HS-5 (cell line): ENCODE measurements at regions not wholly inside any gene's neighbourhood (a gene's known extent, or its start where the extent isn't known, plus 50 kb on each side); places are given as distances from the start of the nearest gene placed in this dataset.
"Not testable (repeated sequence)": the region's sequence is repeated elsewhere in the genome, so short reads cannot be mapped to it uniquely, and the experiment has no call there.

Experiments used
- DNase-seq: peaks from one replicate; pipeline ENCODE4 v3.0.0-alpha.2; 2012; ENCODE audit warnings: low read depth

DNA sequence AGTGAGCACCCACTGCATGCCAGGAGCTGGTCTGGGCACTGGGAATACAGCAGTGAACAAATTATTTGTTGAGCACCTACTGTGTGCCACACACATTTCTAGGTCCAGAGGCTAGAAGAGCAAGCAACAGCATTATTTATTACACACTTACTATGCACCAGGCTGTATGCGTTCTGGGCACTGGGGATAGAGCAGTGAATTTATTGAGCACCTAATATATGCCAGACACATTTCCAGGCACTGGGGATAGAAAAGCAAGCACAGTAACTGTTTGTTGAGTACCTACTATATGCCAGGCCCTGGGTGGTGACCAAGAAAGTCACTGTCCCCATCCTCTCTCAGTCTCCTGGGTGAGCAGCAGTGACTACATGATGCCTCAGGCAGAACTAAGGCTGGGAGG, 107.5 kb upstream of the NCOR2 start:
- DNase-seq: no peak

DNA sequence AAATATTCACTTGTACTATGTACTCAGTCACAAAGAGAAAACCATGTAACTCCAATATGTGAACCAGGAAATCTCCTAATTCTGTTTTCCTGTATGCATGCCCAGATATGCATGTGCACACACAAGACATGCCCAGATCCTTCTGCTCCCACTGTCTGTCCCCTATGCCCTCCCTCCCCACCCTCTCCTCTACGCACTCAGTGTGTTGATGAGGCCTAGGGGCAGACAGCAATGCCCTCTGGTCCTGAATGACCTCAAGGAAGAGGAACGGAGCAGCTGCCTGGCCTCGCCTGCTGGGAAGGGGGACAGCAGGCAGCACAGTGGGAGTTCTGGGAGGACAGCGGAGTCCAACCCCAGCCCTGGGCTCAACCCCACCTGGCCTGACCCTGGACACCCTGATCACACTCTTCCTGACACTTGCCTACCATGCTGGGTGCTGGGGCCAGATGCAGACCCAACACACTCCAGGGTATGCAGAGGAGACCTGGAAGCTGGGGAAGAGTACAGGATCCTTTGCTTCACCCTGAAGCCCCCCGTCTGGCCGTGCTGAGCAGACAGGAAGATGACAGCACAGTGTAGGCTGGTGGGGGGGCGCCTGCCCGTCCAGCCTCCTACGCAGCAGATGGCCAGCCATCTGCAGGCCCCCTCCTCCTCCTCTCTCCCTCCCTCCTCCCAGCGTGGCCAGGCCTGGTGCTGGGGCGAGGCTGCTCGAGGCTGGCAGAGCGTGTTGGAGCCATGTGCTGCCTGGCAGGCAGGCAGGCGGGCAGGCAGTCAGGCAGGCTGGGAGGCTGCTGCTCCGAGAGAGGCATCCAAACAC, 106.6 kb upstream of the NCOR2 start:
- no peak for DNase-seq

DNA sequence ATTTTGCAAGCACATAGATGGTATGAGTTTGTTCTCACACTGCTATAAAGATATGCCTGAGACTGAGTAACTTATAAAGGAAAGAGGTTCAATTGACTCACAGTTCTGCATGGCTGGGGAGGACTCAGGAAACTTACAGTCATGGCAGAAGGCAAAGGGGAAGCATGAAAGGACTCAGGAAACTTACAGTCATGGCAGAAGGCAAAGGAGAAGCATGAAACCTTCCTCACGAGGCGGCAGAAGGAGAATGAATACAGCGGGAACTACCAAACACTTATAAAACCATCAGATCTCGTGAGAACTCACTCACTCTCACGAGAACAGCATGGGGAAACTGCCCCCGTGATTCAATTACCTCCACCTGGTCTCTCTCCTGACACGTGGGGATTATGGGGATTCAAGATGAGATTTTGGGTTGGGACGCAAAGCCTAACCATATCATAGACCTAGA, 101.9 kb upstream of the NCOR2 start:
- not testable (repeated sequence) for DNase-seq

DNA sequence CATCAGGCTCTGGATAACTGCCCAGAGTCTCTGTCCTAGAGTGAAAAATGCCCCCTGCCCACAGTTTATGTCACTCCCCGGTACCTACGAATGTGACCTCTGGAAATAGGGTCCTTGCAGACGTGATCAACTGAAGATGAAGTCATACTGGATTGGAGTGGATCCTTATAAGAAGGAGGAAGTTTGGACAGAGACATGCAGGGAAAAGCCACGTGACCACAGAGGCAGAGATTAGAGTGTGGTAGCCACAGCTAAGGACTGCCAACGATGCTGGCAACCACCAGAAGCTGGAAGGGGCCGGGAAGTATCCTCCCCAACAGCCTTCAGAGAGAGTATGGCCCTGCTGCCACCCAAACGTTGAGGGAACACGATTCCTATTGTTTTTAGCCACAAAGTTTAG, 101.2 kb upstream of the NCOR2 start:
- DNase-seq: no peak

DNA sequence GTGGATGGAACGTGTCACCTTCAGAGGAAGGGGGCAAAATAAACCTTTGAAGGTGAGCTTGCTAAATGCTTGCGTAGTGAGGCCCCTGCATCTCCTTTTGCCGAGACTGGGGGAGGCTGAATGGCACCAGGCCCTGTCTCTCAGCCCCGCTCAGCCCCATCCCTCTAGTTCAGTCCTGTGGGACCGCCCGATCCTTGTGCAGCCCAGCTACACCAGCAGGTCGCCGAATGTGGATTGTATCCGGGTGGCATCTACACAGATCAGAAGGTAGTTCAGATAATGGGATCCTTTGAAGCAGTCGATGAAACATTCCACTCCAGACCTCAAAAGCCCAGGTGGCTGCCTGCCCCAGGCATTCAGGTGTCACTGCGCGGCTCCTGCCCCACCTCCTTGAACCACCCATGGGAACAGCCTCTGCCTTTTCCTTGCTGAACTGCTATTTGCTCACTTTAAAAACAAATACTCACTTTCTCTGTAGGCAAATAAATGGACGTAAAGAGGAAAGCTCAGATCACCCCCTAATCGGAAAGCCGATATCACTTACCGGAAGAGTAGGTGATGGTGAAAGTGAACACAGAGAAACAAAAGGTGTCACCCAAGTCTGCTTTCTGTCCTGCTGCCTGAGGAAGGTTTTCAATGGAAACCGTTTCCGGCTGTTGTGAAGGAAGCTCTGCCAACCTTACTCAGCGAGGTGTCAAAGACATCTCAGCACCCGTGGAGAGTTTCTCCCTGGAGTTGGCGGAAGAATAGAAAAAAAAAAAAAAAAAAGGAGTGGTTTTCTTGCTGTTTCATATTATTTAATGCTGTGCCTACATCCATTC, 100.3 kb upstream of the NCOR2 start:
- DNase-seq: no peak

DNA sequence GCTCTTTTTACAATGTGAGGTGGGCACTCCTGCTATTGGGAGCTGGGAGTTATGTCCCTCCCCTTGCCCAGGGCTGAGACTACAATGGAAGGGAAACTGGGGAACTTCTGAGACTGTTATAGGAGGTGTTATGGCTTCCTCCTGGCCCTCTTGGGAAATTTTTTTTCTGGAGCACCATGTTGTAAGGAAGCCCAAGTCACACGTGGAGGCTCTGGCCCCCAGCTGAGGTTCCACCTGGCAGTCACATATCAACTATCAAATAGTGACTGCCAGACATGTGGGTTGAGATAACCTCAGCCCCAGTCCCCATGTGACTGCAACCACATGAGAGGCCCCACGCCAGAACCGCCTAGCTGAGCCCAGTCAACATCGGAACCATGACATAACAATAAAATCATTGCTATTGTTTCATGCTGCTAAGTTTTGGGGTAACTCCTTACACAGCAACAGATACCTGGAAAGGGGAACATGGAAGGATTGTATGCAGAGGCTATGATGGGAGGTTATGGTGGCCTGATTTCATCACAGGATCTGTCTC, 99.4 kb upstream of the NCOR2 start:
- no peak for DNase-seq

DNA sequence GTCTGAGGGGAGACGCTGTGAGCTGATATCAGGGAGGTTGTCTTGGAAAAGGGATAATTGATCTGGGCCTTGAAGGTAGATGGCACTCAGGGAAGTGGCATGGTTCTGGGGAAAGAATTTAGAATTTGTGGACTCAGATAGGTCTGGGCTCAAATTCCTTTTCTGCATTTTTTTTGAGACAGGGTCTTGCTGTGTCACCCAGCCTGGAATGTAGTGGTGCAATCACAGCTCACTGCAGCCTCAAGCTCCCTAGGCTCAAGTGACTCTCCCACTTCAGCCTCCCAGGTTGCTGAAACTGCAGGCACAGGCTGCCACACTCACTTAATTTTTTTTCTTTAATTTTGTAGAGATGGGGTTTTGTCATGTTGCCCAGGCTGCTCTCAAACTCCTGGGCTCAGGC, 98.1 kb upstream of the NCOR2 start:
- no peak for DNase-seq

DNA sequence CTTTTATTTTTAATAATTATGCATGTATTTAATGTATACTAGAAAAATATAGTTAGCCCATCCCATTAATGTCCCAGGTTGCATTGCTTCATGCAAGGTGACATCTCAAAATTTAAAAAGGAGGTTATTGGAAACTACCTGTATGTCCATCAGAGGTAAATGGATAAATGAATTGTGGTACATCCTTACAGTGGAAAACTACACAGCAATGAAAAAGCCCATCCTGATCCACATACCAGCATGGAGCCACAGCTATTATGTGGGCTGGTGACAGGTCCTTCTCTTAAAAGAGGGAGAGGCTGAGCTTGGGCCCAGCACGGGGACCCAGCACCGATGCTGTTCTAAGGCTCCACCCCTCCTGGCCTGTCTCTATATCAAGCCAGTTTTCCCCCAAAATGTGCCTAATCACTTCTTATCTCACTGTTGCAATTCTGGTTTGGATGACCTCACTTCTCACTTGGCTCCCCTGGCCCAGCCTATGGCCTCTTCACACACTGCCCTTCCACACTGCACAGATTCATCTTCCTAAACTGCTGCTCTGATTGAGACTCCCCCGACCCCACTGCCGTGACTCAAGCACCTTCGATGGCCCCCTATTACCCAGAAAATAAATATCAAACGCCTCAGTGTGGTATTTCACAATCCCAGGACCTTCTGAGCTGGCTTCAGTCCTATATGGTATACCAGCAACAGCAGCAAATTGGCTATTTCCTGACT, 97.1 kb upstream of the NCOR2 start:
- no peak for DNase-seq

DNA sequence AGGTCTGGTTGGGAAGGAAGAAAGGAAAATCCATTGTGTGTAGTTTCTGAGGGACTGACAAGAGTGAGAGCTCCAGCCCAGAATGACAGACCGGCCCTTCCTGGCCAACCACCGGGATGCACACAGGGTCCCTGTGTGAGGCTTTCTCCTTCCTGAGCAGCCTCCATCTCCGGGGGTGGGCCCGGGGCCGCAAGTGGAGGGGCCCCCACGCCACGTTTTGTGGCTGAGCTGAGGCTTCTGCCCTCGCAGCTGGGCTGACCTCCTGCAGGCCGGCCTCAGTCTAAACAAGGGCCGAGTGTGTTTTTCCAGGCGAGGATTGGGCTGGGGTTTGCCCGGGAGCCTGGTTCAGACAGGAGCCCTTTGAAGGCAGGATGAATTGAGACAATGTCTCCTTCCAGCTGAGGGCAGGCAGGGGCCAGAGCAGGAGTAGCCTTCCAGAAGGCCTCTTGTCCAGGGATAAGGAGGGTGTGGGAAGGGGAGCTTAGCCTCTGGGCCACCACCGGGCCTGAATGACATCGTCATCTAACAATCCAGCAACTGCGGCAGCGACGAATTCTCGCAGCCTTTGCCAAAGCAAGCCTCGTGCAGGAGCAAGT, 96.5 kb upstream of the NCOR2 start:
- no peak for DNase-seq

DNA sequence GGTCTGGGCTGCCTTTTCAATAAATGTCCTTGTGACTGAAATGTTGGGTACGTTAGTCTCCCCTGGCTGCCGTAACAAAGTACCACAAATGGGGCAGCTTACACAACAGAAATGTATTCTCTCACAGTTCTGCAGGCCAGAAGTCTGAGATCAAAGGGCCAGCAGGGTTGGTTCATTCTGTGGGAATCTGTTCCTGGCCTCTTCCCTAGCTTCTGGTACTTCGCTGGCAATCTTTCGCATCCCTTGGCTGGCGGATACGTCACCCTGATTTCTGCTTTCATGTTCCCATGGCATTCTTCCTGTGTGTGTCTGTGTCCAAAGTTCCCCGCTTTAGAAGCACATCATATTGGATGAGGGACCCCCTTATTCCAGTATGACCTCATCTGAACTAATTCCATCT, 95.8 kb upstream of the NCOR2 start:
- DNase-seq: no peak

DNA sequence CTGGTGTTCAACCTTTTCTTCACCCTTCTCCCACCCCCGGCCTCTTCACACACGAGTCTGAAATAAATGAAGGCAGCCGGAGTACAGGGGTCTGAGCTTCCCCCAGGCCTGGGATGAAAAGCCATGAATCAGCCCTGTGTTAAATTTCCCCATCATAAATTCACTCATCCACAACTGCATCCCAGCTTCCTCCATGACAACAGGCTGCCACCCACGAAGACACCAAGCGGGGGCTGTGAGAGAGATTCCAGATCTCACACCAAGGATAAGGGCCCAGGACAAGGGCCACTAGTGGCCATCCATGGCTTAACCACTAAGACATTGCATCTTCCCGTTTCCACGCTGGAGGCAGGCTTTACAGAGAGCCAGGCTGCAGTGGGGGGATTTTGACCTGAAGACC, 93.9 kb upstream of the NCOR2 start:
- no peak for DNase-seq

DNA sequence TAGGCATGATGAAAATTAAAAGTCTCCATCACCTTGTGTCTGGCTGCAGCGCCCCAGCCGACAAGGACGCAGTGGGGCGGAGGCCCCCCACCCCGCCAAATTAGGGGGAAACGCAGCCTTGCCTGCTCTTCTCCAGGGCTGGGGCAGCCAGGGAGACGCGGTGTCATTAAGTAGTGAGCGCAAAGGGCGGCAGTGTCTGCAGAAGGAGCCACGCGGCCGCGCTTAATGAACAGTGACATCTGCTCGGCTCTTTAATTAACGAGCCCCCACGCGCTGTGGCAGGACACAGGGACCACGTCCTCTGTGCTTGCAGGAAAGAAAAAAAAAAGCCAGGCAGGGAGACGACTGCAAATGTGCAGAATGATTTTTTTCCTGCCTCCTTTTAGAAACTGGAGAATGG, 93.4 kb upstream of the NCOR2 start:
- DNase-seq: no peak

DNA sequence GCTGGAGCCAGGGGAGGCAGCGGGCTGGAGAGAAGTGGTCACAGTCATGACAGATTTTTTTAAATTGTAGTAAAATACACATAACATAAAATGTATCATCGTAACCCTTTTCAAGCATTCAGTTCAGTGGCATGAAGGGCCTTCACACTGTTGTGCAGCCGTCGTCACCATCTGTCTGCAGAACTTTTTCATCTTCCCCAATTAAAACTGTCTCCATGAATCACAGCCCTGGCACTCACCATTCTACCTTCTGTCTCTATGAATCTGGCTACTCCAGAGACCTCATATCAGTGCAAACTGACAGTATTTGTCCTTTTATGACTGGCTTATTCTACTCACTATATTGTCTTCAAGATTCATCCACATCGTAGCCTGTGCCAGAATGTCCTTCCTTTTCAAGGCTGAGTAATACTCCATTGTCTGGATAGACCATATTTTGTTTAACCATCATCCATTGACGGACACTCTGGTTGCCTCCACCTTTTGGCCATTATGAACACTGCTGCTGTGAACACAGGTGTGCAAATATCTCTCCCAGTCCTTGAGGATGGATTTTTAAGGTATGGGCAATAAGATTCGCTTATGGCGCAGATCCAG, 91.5 kb upstream of the NCOR2 start:
- no peak for DNase-seq

DNA sequence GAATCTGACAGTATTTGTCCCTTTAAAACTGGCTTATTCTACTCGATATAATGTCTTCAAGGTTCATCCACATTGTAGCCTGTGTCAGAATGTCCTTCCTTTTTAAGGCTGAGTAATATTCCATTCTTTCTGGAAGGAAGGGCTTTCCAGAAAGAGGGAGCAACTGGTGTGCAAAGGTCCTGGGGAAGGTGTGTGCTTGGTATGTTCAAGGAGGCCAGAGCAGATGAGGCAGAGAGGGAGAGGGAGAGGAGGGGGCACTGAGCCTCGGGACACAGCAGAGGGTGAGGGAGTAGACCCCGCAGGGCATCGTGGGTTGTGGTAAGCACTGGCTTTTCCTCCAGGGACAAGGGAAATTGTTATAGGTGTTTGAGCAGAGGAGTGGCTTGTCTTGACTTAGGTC, 90.9 kb upstream of the NCOR2 start:
- DNase-seq: no peak

DNA sequence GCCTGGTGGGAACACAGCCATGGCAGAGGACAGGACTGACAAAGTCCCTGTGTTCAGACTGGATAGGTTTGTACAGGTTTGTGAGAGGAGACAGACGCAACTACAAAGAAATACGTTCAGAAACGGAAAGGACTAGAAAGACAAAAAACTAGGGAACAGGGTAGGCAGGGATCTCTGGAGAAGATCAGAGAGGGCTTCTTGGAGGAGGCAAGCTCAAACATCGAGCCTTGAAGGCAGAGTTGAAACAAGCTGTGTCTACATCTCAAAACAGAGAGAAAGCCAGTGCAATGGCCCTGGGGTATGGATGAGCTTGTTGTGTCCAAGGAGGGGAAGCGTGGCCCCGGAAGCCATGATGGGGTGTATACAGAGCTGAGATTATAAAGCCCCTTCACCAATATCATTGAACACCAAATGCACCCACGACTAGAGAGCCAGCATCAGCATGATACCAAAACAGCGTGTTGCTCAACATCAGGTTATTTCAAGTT, 89.6 kb upstream of the NCOR2 start:
- no peak for DNase-seq

DNA sequence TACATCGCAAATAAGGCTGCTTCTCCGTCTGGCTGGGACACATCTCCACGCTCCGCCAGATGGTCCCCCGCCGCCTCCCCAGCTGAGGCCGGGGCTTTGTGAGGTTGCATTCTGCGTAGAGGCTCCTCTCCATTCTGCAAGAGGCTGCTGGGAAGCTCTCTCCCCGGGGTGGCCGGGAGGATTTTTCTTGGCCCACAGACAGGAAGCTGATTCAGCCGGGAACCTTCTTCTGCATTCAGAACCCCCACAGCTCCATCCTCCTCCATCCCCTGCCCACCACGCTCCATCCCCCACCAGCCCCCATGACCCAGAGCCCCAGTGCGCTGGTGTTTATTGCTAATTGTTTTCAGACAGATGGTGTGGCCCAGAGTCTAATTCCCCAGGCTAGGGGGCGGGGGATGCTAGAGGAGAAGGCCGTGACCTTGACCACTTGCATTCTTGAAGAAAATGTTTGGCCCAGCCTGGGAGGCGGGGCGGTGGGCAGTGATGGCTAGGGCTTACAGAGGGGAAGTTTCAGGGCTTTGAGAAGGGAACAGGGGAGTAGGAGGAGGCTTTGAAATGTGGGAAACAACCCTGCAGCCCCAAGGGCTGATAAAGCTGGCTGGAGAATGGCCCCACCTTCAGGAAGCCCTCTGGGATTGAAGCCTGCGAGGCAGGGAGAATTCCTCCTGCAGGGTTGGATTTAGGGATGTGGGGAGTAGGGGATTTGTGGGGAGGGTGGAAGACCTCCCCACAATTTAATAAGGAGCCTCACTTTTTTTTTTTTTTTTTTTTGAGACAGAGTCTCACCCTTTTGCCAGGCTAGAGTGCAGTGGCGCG, 88.5 kb upstream of the NCOR2 start:
- DNase-seq: peak; percentile 33

DNA sequence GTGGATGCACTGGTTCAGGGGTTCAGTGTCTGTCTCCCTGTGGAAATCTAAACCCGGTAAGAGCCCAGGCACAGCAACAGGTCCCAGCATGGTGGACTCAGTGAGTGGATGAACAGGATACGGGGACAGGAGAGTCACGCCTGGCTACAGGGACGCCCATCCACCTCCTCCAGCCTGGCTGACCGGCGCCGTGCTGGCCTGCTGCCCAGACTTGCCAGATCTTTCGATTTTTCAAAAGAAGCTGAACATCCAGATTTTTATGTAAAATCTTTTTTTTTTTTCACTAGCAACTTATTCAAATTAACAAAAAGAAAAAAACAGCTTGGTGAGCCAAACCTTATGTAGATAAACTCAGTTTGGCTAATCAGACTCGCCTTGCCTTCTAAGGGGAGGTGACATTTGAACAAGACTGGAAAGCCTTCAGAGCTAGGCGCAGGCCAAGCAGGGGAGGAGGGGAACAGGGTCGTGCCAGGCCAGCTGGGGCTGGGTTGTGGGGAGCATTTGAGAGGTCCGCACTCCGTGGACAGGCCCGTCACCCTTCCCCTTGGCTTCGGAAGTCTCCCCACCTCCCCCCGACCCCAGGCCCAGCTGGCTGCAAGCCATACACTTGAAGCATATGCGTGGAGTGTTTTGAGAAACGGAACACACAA, 87.8 kb upstream of the NCOR2 start:
- no peak for DNase-seq

DNA sequence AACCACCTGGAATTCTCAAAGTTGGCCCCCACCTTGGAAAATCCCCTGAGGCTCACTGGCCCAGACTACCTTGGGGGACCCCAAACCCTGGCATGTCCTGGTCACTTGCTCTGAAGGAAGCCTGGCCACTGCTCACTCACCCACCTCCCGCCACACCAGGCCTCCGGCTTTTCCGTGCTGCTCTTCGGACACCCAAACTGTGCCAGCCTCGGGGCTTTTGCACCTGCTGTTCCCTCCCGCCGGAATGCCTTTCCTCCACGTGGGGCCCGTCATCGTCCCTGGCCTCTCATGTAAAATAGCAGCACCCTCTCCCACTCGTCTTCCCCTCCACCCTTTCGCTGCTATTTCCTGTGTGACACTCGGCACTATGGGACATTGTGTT, 87.2 kb upstream of the NCOR2 start:
- no peak for DNase-seq

DNA sequence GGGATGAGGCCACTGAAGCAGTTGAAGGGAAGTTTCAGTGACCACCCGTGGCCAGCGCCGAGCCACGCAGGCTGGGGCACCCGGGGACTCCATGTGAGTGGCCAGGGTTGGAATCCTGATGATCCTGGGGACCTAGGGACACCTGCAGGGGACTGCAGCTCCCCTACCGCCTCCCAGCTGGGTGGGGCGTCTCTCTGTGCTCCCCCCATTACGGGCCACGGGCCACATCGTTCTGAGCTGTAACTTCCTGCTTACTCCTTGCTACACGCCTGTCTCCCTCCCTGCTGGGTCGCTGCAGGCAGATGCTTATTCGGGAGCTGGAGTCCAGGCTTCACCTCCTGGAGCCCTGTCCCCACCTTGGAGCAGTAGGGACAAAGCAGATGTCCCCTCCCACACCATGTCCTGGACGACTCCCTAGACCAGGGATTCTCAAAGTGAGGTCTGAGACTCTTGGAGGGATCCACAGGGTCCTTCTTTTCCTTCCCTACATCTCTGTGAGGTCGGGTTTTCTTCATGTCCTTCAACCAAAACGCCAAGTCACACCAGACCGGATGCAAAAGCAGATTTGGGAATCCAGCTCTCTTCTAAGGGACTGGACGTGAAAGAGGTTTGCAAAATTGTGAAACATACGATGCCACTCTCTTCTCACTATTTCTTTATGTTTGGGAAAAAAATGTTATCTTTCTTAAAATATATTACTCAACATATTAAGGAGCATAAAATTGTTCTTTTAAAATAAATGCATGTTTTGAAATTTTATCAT, 85.9 kb upstream of the NCOR2 start:
- DNase-seq: no peak
